GM18870 (cell line): ENCODE measurements at regions not wholly inside any gene's neighbourhood (a gene's known extent, or its start where the extent isn't known, plus 50 kb on each side); places are given as distances from the start of the nearest gene placed in this dataset.

Experiments
- ATAC-seq: cut with Tn5 transposase; IDR thresholded peaks from one replicate; pipeline ENCODE4 v1.9.1; 2021; ENCODE audit warnings: moderate library complexity; ENCODE audit not compliant: unreplicated experiment

DNA sequence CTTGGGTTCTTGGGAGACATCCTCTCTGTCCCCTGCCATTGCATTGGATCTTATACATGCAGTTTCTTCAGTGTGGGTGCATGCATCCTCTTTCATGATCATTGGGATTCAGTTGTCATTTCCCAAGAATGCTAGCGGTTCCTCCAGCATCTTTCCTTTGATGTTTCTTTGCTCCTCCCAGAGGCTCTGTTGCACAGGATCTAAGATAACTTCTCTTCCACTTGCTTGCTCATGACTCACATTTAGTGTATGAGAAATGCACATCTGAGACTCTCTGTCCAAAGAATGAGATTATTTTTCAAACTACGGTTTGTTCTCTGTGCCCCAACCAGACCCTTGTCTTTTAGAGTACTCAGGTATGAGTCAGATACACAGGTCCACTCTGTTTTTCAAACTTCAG, 197.1 kb downstream of the NDFIP2 start:
- ATAC-seq: no peak

DNA sequence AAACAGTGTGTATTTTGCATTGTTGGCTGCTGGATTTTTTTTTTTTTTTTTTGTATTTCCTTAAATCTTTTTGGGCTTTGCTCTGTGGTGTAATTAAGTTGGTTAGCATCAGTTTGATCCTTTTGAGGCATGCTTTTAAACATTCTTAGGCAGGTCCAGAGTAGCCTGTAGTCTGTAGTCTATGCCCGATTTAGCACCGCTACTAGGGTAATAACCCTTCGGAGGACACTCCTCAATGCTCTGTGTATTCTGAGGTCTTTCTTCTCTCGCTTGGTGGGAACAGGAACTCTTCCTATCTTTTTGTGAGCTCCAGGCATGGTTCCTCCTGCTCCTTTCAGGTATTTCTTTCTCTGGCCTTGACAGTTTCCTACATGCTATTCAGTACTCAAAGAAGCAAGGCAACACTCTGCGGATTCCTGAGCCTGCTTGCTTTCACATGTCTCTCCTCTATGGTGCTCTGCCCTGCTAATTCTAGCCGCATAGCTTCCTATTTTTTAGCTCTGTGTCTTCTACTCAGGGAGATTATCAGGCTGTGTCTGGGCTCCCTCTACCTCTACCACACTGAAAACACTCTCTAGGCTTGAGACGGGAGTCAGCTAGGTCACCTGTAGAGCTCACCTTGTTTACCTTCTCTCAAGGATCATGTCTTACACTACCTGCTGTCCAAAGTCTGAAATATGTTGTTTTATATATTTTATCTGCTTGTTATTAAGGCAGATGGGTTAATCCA, 195.1 kb downstream of the NDFIP2 start:
- no peak for ATAC-seq

DNA sequence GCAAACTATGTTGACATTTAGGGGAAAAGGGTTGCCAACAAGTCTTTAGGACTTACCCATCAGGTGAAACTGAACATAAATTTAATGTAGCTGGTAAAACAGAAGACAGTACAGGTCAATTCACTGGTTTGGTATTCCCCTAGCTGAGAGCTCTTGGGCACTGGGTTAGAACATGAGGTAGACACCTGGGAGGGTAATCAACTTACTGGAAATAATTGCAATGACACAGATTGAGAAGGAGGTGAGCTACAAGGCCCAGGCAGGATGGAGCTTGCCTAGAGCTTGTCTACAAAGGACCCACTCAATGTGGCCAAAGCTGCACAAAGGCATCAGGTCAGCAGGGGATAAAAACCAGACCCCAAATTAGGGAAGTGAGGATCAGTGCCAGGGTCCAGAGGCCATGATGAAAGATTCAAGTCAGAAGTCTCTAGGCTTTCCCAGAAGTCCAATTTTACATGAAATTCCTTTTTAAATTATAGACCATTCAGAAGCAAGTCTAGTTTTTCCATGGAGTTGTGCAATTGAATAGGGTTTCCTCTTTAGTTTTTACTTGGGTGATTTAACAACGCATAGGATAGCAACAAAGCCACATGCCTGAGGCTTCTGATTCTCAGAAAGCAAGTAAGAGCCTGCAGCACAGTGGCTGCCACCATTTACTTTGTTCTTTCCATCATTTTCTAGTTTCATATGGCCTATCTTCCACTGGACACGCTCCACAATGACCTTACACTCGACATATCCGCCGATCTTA, 194.0 kb downstream of the NDFIP2 start:
- ATAC-seq: no peak

DNA sequence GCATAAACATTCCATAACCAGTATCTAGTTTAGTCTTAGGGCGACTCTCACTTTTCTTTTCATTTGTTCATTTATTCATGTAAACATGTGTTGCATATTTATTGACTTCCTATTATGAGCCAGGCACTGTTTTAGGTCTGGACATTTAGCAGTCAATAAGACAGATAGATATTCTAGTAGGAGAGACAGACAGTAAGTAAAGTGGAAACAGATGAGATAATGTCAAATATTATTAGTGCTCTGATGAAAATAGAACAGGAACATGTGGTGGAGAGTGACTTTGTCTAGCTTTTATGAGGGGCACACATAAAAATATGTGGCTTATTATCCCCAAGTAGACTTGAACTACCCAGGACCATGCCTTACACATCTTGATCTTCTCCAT, 193.0 kb downstream of the NDFIP2 start:
- ATAC-seq: no peak

DNA sequence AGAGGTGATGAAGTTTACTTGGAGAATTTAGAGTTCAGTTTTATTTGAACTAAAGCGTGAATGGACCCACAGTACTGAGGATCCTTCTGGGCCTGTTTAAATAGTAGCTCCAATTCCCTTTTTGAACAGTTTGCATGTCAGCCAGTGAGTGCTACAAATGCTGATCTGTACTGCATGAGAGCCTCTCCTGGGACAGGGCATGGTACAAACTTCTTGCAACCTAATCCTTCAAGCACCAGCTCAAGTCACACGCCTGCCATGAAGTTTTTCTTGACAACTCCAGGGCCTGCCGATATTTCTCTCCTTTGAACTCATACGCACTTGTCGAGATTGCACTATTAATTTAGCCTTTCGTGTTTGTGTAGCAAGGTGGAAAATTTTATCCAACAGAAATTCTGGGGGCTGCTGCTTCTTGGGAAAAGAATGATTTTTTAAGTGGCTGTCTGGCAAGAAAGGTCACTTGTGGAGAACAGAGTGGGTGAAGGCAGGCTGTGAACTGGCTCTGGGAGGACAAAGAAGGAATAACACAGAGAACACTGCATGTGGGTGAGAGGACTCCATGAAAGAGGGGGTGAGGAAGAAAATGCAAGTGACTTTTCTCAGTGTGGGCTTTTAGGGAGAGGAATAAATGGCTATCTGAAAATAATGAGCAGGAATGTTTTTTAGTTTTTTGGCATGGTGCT, 192.5 kb downstream of the NDFIP2 start:
- ATAC-seq: no peak

DNA sequence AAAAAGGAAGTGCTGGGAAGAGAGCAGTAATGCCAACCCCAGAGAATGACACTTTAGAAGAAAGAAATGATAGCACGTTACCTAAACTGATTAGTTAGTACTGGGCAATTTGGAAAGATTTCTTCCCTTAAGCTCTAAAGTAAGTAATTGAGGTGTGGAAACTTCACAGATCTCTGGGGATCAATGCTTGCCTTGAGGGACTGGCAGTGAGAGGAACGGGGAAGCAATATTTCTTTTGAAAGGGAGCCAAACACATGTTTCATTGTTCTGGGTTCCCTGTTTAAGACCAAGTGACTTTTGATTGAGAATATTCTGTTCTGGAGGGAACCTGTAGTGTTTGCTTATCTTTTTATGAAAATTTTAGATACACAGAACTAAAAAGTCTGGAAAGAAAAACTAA, 190.5 kb downstream of the NDFIP2 start:
- ATAC-seq: no peak

DNA sequence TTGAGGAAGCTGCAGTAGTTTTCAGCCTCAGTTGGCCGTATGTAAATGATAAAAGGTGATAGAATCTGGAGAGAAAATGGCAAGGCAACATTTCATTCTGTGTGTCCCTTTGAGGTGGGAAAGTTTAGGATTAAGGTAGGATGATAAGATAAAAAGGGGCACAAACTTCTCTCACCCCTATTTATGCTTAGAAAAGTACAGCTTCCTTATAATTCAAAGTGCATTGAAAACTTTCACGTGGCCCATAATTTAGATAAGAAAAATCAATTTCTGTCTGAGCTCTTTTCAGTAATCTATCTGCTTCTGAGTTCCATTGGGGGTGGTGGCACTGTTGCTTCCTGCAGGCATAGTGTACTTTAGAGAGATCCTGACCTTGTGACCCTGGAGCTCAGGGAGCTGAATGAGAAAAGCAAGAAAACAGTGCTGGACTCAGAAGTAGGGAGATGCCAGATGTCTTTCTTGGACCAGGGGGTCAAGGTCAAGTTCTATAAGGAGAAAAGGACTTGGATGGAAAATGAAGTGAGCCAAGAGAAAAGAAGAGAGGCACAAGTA, 187.3 kb downstream of the NDFIP2 start:
- no peak for ATAC-seq

DNA sequence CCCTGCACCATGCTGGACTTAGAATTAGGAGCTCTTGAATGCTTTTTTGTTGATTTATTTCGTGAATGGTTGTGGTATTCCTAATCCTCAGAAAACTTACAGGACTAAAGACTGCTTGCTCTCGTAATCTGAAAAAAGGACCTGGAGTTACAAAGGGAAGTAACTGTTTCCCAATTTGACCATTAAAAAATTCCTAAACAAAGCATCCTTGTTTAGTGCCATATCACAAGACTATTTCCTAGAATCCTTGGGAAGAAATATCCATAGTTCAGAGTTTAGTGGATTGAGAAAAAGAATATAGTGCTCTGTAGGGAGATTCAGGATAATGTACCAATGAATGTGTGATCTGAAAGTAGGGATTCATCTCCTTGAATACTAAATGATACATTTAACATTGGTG, 186.8 kb downstream of the NDFIP2 start:
- no peak for ATAC-seq

DNA sequence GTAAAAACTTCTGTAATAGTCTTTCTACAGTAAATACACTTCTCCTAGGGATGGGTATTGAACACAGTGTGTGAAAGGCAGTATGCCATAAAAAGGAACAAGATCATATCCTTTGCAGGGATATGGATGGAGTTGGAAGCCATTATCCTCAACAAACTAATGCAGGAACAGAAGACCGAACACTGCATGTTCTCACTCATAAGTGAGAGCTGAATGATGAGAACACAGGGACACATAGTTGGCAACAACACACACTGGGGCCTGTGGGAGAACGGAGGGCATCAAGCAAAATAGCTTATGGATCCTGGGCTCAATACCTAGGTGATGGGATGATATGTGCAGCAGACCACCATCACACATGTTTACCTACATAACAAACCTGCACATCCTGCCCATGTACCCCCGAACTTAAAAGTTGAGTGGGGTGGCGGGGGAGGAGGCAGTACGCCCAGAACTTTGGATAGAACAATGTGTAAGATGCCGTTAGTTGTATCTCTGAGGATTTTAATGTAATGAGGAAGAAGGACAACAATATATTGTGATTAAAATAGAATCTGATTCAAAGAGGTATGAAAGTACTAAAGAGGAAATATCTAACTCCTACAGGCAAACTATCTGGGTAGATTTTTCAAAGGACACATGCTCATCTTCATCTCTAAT, 183.2 kb downstream of the NDFIP2 start:
- ATAC-seq: no peak

DNA sequence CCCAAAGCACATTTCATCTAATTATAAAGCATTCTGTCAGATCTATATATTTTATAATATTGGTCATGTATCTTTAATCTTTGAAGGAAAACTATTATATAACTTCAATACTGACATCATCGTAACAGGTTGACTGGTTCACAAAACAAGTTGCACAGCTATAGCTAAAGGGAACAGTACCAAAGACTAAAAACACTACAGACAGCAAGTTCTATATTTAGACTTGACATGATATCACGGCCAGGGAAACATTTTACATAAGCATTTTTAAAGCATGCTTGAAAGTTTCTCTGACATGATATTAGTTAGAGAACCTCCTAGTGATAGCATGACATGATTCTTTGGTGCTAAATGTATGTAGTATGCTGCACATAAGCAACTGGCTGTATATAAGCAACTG, 182.5 kb downstream of the NDFIP2 start:
- no peak for ATAC-seq

DNA sequence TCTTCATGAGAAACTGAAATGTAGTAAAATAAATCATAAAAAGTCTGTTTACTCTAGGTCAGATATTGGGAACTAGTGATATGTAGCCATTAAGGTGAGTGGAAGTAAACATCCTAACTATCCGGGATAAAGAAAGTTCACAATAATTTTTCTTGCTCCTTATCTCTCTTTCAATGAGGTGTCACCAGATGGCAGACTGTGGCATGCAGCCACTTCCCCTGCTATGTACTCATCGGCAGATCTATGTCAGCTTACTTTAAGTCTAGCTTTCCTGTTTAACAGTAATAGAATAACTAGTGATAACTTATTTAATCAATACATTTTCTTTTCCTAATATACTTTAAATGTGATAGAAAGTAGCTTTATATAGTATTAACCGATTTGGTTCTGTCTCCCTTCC, 181.9 kb downstream of the NDFIP2 start:
- ATAC-seq: no peak

DNA sequence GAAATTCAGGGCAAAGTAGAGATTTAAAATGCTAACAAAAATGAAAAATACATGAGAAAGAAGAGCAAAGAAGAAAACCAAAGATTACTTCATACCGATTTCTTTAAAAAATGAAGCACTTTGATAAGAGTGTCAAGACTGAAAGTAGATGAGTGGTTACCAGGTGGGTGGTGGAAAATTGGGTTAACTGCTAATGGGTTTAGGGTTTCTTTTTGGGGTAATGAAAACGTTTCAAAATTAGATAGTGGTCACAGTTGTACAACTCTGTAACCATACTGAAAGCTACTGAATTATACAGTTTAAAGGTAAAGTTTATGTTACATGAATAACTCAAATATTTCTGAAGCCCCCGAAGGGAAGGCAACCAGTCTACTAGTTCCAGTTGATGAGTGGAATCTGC, 179.4 kb downstream of the NDFIP2 start:
- ATAC-seq: peak; percentile 91

DNA sequence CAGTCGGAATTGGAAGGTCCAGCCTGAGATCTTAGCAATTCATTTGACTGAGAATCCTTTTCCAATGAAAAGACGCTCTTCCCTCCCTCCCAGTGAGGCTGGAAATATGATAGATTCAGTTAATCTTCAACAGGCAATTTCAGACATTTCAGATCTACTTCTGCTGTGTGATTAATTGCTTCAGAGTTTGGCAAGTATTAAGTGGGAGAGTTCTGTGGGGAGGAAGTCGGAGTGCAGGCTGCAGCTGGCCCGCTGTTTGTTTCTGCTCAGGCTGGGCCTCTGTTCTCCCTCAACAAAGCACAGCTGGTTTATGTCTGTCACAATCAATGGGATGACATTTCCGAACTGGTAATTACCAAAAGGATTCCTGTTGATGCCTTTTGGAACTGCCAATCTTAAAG, 178.2 kb downstream of the NDFIP2 start:
- ATAC-seq: no peak

DNA sequence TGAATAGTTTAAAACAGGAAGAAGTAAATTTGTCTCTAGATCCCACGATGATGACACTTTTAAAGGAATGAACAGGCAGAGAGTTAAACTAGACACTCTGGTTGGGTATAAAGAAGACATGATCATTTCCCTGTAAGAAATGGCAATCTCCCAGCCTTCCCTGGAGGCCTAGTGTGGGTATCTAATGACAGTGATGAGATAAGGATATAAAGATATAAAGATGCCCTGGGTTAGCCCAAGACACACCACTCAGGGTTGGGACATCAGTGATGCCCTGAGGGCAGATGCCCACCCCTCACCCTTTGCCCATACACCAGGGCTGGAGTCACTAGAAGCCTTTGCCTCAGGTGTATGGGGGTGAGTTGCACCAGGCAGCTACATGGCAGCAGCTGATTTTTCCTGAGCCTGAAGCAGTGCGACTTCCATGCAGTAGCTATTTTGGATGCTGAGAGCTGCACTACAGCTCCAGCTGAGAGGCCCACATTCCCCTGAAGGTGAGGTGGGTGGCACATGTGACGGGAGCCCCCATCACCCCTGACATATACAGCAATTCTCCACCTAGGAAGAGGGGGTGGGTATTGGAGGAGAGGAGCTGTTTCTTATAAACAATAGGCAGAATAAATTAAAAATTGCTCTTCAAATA, 177.5 kb downstream of the NDFIP2 start:
- ATAC-seq: no peak

DNA sequence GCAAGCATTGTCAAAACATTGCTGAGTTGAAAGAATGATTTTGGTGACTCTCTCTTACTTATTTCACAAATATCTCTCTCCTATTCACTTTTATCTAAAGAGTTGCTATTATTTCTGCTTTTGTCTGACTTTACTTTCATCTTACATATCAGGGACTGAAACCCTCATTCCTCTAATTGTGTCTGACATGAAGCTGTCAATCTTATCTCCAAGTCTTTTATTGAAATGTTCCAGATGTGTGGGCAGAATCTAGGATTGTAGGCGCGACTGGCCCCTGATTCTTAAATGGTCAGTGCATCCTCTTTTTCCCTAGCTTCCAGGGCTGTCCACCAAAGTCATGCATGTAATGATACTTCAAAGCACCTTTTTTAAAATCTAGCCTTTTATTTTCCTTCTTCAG, 174.6 kb downstream of the NDFIP2 start:
- ATAC-seq: no peak

DNA sequence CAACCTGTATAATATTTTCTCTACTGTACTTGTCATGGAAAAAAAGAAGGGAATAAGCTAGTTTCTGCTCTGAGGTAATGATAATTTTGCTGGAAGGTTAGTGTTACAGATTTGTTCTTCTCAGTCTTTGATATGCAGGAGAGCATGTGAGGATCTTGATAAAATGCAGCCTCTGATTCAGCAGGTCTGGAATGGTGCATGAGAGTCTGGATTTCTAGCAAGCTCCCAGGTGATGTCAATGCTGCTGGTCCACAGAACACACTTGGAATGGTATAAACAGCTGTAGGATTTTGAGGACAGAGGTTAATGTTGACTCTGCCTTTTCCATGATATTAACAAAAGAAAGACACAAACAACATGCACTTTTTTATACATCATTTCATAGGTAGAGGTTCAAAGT, 173.6 kb downstream of the NDFIP2 start:
- no peak for ATAC-seq

DNA sequence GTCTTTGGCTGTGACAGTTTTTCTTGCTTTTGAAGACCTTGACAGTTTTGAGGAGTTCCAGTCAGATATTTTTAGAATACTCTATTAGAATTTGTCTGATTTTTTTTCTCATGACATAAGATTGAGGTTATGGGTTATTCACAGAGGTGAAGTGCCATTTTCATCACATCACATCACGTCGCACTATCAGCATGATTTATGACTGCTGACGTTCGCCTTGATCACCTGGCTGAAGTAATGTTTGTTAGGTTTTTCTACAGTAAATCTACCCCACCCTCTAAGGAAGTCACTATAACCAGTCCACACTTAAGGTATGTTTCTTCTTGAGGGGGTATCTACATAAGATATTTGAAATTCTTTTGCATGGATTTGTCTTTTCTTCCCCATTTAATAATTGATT, 169.7 kb downstream of the NDFIP2 start:
- ATAC-seq: no peak

DNA sequence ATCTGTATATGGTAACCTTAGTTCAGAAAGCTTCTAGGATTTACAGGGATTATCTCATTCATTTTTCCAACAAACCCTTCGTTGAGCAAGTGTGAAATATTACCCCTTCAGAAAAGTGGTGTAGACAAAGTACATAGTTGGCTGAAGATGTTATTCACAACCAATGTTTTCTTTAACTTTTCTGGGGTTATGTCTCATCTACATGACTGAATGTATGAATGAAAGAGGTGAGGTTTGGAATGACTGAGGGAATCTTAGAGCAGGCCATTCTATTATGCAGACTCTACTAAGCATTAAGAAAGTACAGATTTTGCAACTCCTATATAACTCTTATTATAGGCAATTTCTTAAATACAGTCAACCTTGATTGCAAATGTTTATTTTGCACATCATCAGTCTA, 167.2 kb downstream of the NDFIP2 start:
- no peak for ATAC-seq

DNA sequence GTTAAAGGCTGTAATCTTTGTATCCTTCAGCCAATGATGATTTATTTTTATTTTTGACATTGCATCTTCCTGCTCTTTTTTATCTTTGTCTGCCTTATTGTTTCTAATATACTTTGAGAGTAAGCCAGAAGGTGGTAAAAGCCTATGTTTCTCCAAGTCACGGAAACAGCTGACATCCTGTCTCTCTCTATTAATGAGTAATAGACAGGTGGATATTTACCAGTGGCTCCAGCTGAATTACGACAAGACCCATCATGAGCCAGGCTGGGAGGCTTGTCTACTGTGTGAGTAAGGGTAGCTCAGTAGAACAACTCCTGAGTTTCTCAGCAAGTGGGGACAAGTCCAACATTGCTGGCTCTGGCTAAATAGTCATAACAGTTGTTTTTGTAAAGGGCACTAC, 166.6 kb downstream of the NDFIP2 start:
- ATAC-seq: no peak

DNA sequence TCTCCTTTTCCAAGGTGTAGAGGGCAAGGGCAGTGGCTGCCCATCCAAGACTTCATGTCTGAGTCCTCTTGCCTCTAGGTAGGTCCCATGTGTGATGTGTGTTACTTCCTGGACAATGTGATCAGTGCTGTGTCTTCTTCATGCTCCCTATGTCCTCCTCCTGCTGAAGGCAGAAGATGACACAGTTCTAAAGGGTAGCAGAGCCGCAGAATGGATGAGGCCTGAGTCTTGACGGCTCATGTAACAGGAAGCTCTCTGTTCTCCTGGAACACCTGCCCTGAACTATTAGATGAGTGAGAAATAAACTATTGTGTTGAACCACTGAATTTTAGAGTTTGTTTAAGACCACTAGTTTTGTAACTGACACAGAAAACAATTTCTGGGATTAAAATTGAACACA, 165.9 kb downstream of the NDFIP2 start:
- no peak for ATAC-seq

DNA sequence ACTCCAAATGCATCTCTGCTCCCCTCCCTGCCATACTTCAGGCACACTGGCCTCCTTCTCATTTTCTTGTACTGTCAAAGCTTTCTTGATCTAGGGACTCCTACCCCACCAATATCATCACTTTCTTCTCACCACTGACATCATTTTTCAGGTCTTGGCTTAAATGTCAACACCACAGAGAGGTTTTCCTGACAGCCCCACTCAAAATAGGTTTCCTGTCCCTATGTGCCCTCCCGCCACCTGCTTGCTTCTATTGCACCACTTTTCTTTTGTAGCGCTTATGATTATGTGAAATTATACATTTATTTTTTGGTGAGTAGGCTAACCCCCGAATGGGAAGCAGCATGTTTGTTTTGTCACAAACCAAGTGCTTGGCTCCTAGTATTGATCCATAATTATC, 164.6 kb downstream of the NDFIP2 start:
- ATAC-seq: no peak
